ENCODE measurements at regions not wholly inside any gene's neighbourhood (a gene's known extent, or its start where the extent isn't known, plus 50 kb on each side); places are given as distances from the start of the nearest gene placed in this dataset.

GRCh38 chr12:65769880-65770279 lies 54.4 kb upstream of the HMGA2 start:
- POLR2A ChIA-PET (ENCODE audit: low non-redundant PET): no interaction called here
- no TSS peak for BruUV-seq (replicated peaks)
- CTCF ChIA-PET: no interaction called here
- Histone ChIP-seq H3K27ac (ENCODE audit: low read depth, low read length, poor library complexity, severe bottlenecking) (no peak overlapping the region), H3K36me3 (ENCODE audit: insufficient read depth, low read length, poor library complexity, severe bottlenecking) (no peaks in the 10 kb centered on the region), H3K27me3 (replicated peaks; ENCODE audit: insufficient read depth, low read depth, low read length, poor library complexity) (no peaks in the 10 kb centered on the region), H3K4me3 (ENCODE audit: low read depth, low read length, poor library complexity, severe bottlenecking) (no peak overlapping the region), H3K4me1 (ENCODE audit: insufficient read depth, low read length, poor library complexity, severe bottlenecking) (no peaks in the 10 kb centered on the region), H3K9me3 (ENCODE audit: low read depth, low read length, poor library complexity, severe bottlenecking) (no peaks in the 10 kb centered on the region)
- intact Hi-C loops (cut with micrococcal nuclease; ENCODE audit: unreplicated experiment): no loop called here
- no peak for TF ChIP-seq EZH2 (IDR thresholded peaks at IDR 0.05; ENCODE audit: borderline replicate concordance, low read depth, low read length, poor library complexity, severe bottlenecking)
- no peak for TF ChIP-seq CTCF (conservative IDR thresholded peaks at IDR 0.05; ENCODE audit: low read depth, low read length)
- no peak for DNase-seq (ENCODE audit: low spot score)
